ENCODE measurements at regions not wholly inside any gene's neighbourhood (a gene's known extent, or its start where the extent isn't known, plus 50 kb on each side); places are given as distances from the start of the nearest gene placed in this dataset.

DNA sequence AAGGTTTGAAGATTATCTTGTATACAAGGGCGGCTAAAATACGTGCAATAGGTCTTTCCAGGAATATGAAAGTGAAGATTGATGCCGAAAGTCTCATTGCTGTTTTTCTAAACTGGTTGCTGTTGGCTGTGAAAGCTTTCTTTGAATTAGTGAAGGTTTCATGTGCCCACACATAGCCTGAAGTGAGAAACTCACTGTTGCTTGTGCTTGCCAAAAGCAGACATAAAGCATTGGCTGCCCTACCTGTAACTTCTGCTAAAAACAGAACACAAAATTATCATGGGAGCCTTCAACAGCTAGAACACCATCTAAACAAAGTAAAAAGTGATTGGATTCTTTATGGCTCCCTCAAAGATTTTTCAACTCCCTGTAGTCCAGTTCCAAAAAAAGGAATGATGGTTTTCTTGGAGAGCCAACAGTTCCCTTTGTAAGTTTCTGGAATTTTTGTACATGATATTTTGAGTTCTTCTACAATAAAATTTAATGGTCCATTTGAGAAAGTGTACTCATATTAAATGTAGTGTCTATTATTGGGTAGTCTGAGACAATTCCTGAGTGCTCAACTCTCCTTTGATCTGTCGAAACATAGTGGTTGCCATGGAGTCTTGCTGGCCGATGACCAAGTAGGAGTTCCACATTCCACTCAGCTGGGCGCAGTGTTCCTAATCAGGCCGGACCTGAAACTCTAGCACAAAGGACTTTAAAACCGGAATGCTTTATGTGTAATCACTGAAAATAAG, 68.5 kb downstream of the PLEKHG1 start:
- TF ChIP-seq CTCF (IDR thresholded peaks at IDR 0.05; ENCODE audit: poor library complexity, severe bottlenecking) (no peak), POLR2AphosphoS5 (IDR thresholded peaks at IDR 0.05) (no peak), EP300 (conservative IDR thresholded peaks at IDR 0.05; ENCODE audit: poor library complexity, severe bottlenecking) (no peak), SMC3 (conservative IDR thresholded peaks at IDR 0.05; ENCODE audit: poor library complexity) (no peak)

Data from neural cell (in vitro differentiated cells).